ENCODE measurements at regions not wholly inside any gene's neighbourhood (a gene's known extent, or its start where the extent isn't known, plus 50 kb on each side); places are given as distances from the start of the nearest gene placed in this dataset.

- no peak for TF ChIP-seq CTCF (IDR thresholded peaks at IDR 0.05; ENCODE audit: low read length)
- TF ChIP-seq EZH2phosphoT487 (IDR thresholded peaks at IDR 0.05; ENCODE audit: low read length): no peak
- TF ChIP-seq EZH2 (optimal IDR thresholded peaks at IDR 0.05; ENCODE audit: low read depth, low read length): no peak
Observed at GRCh38 chr4:178523038-178523437, 1080.8 kb upstream of the AGA start.

Data from MM.1S (cell line).